ENCODE measurements at regions not wholly inside any gene's neighbourhood (a gene's known extent, or its start where the extent isn't known, plus 50 kb on each side); places are given as distances from the start of the nearest gene placed in this dataset.

GRCh38 chr6:56386717-56387116 is 139.3 kb upstream of the COL21A1 start:
- no peak overlapping the region for H3K18ac ChIP-seq (ENCODE audit: insufficient read length, low read depth, low read length)
- H3K27ac ChIP-seq (ENCODE audit: insufficient read length, low read depth, low read length): no peak overlapping the region
- H2AK5ac ChIP-seq (ENCODE audit: insufficient read length, low read length): no peak overlapping the region
- no peak overlapping the region for H4K91ac ChIP-seq (ENCODE audit: insufficient read length, low read depth, low read length)
- no peak for TF ChIP-seq CTCF (conservative IDR thresholded peaks at IDR 0.05)
- no peak overlapping the region for H3K4ac ChIP-seq (ENCODE audit: low read depth, low read length)
- H2BK20ac ChIP-seq (ENCODE audit: low read depth, low read length, poor library complexity, severe bottlenecking): no peak overlapping the region
- Mint-ChIP-seq H3K27me3 (ENCODE audit: low read depth) (no peaks in the 10 kb centered on the region), H3K4me3 (no peak overlapping the region), H3K9me3 (peaks cover 5 to 7% of the 10 kb centered on the region in 2 experiments; a peak in 3 of 5 replicates), H3K27ac (no peak overlapping the region; a peak in 1 of 7 replicates), H3K36me3 (ENCODE audit: insufficient read depth in 1 of 3, low read depth in 3 of 3) (peaks cover 0 to 3% (median 2%) of the 10 kb centered on the region in 3 experiments; a peak in 2 of 7 replicates), H3K4me1 (peaks cover 5 to 6% of the 10 kb centered on the region in 2 experiments)
- H3K23me2 ChIP-seq (ENCODE audit: insufficient read length, low read depth, low read length, poor library complexity, severe bottlenecking): no peaks in the 10 kb centered on the region
- H3K56ac ChIP-seq (ENCODE audit: insufficient read length, low read depth, low read length): no peak overlapping the region
- H2BK12ac ChIP-seq (ENCODE audit: insufficient read length, low read depth, low read length): no peak overlapping the region
- no peaks in the 10 kb centered on the region for H3K79me1 ChIP-seq (ENCODE audit: insufficient read depth, low read depth, low read length, poor library complexity, severe bottlenecking)
- no peaks in the 10 kb centered on the region for H3K9me3 ChIP-seq (ENCODE audit: control insufficient read depth, low read depth, low read length)
- no peaks in the 10 kb centered on the region for H3K27me3 ChIP-seq (ENCODE audit: insufficient read depth, low read length)
- H4K20me1 ChIP-seq (ENCODE audit: control insufficient read depth, insufficient read depth, insufficient read length): no peaks in the 10 kb centered on the region
- H3K4me1 ChIP-seq (ENCODE audit: insufficient read depth, low read length): no peaks in the 10 kb centered on the region
- no peaks in the 10 kb centered on the region for H3K79me2 ChIP-seq (ENCODE audit: insufficient read depth, low read length)
- no peak overlapping the region for H2BK120ac ChIP-seq (ENCODE audit: low read depth, low read length, poor library complexity, severe bottlenecking)
- no peak overlapping the region for H3K23ac ChIP-seq (ENCODE audit: insufficient read length, low read depth, low read length)
- H2AFZ ChIP-seq (ENCODE audit: low read length): no peak overlapping the region
- no peak overlapping the region for H3K14ac ChIP-seq (ENCODE audit: insufficient read depth, low read length)
- no peak overlapping the region for H3K9ac ChIP-seq (ENCODE audit: extremely low read depth, insufficient read length, low read length)
- H4K5ac ChIP-seq (ENCODE audit: insufficient read length, low read depth, low read length): no peak overlapping the region
- no peak overlapping the region for H3T11ph ChIP-seq (ENCODE audit: low read length)
- no peak overlapping the region for H2BK15ac ChIP-seq (ENCODE audit: low read depth, low read length)
- H3K4me2 ChIP-seq (ENCODE audit: insufficient read depth, insufficient read length, low read length): no peak overlapping the region
- WGBS (ENCODE audit: extremely low coverage, insufficient read length, low lambda C conversion rate): no CpG with 5 or more reads among the region's 1 CpG
- H2BK5ac ChIP-seq (ENCODE audit: insufficient read length, low read length): no peak overlapping the region
- no peak overlapping the region for H4K8ac ChIP-seq (replicated peaks; ENCODE audit: insufficient read length, low read depth, low read length)
- DNase-seq: no peak
